Dermis microvascular lymphatic vessel endothelial cell (primary cell): ENCODE measurements at regions not wholly inside any gene's neighbourhood (a gene's known extent, or its start where the extent isn't known, plus 50 kb on each side); places are given as distances from the start of the nearest gene placed in this dataset.
"Not testable (repeated sequence)": the region's sequence is repeated elsewhere in the genome, so short reads cannot be mapped to it uniquely, and the experiment has no call there.

Experiments
- DNase-seq, 2 donors: peaks; one replicate each; pipeline versions ENCODE4 v3.0.0 to v3.0.0-alpha.2; 2010; ENCODE audit warnings: low read depth in 2 of 2

GRCh38 chr3:89747541-89748278 is 640.3 kb downstream of the EPHA3 start:
- not testable (repeated sequence) for DNase-seq

GRCh38 chr3:89762405-89762804 is 655.0 kb downstream of the EPHA3 start:
- no peak for DNase-seq

DNA sequence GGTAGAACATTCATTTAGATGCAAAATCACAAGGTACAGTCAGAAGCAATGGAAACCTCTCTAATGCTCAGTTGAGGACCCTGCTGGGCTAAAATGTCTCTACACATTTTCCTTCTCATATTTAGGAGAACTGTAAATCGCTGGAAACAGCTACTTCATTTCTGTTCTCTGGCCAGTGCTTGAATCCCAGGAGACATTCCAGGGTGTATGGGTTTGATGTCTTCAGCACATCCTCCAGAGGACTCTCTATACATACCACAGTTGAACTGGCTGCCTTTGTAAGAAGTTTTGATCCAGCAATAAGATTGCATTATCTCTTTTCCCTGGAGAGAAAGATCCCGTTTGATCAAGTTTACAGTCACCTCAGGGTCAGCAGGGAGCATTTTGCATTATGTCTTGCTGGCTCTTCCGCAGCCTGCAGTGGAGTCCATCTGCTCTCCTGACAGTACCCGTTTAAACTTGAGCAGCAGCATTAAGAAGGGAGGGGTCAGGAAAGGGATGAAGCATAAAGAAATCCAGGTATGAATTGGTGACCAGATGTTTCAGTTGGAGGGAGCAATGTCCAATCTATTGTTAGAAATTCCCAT is 676.0 kb downstream of the EPHA3 start:
- no peak for DNase-seq

DNA sequence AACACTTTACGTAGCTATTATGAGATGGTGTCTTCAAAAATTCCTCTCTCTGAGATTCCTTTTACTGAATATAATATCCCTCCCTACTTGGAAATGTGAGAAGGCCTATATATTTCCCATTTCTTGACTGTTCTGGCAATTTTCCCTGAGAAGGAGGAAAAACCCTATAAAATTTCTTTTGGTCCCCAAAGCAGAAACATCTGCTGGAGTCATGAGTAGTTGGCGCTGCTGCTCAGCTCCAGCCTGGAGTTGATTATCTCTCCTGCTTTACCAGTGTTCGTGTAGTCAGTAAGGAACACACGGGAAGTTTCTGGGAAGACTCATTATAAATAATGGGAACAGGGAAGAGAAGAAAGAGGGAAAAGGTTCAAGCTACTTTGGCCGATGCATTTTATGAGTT is 680.1 kb downstream of the EPHA3 start:
- DNase-seq: no peak

GRCh38 chr3:89787979-89788378 is 680.6 kb downstream of the EPHA3 start:
- DNase-seq: no peak

GRCh38 chr3:89795506-89795905 is 688.1 kb downstream of the EPHA3 start:
- DNase-seq: no peak

DNA sequence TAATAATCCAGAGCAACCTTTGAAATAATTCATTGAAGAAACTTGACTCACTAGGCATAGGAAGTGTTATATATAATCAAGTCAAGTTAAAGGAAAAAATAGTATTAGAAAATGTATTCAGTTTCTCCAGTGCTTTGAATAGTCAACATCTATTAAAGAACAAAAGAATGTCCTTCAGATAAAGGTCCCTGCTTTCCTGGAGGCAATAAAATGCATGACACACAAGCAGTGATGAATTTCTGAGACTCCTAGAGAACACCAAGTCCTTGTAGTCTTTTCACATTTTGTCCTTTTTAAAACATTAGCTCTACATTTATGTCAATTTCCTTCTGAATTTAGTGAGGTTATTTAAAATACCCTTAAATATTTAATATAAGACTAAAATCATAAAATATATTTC is 695.5 kb downstream of the EPHA3 start:
- DNase-seq: no peak

DNA sequence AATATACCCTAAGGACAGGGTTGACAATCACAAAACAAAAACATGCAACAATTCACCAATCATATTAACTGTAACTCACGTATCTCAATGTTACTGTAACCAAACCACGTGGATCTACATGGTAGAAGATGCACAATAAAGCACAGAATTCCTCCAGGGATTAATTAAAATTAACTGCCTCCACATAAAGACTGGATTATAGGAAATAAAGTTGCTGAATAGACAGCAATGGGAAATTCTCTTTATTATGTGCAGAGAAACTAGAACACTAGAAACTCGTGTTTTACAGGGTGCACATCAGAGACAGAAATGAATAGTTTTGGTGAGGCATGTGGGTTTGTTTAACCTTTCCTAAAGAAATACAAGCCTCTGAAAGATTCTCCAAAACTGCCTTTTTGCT is 696.3 kb downstream of the EPHA3 start:
- no peak for DNase-seq

DNA sequence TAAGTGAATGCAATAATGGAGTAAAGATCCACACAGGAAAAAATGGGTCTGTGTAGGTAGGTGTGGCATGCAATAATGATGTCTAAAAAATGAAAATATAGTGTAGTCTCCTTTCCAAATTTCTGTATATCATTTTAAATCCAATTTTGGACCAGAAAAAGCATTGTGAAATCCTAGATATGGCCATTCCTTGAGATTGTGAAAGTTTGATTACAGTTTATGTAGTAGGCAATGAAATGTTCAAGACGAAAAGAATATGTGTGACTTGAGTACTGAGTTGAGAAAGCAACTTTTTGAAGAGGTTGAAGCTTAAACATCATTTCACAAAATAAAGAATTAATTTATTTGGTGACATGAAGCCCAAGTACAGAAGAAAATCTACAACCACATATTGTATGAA is 698.7 kb downstream of the EPHA3 start:
- no peak for DNase-seq

GRCh38 chr3:89808680-89809197 is 701.3 kb downstream of the EPHA3 start:
- DNase-seq: no peak

GRCh38 chr3:89813500-89813899 is 706.1 kb downstream of the EPHA3 start:
- DNase-seq: no peak

DNA sequence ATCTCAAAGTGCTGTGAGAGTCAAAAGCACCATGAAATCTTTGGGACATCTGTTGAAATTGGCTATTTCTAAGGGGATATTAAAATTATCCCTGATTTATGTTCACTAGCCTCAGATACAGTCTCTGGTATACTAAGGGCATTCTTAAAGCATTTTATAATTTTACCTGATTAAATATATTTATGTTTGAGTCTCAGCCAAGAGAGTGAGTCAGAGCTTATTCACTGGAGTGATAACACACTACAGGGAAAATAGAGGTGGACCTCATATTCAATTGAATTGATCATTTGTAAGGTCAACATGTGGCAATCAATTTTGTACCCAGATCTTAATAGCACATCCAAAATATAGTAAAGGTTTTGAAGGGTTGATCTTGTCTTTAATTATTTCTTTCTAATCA is 733.6 kb downstream of the EPHA3 start:
- DNase-seq: no peak

- no peak for DNase-seq
These were observed 737.6 kb downstream of the EPHA3 start for GRCh38 chr3:89845053-89845452.

DNA sequence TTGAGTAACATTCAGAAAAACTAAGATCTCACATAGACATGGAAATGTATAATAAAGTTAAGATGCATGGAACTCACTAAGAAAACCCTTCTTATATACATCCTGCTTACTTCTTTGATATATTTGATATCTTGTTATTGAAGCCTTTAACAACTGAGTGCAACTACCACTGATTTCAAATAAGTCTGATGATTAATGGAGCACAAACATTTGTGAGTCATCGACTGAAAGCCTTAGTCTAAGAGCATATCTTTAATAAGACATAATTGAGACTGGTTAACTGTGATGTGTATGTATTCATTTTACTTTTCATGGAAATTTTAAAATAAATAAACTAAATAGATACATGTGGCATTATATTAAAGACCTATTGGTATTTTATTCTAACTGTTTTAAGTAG is 740.5 kb downstream of the EPHA3 start:
- no peak for DNase-seq

- no peak for DNase-seq
These were observed 744.7 kb downstream of the EPHA3 start for GRCh38 chr3:89851974-89852621.

GRCh38 chr3:89859757-89860156 is 752.3 kb downstream of the EPHA3 start:
- DNase-seq: no peak

- no peak for DNase-seq
These were observed 759.9 kb downstream of the EPHA3 start for GRCh38 chr3:89867286-89867685.

DNA sequence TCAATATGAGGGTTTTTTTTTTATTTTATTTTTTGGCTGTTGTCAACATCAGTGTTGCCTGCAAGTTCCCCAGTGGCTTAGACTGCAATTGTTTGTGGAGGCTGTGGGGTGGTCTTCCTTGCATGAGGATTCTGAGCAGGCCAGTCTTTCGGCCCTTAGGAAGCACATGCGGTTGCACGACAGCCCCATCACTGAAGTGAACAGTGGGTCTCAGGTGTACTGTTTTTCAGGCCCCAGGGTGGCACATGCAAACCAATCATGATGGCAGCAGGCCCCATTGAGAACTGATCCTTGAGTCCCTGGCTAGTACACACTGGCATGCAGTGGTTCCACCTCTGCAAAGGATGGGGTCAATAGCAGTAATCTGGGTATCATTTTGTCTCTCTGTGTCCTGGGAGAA is 768.7 kb downstream of the EPHA3 start:
- DNase-seq: no peak

DNA sequence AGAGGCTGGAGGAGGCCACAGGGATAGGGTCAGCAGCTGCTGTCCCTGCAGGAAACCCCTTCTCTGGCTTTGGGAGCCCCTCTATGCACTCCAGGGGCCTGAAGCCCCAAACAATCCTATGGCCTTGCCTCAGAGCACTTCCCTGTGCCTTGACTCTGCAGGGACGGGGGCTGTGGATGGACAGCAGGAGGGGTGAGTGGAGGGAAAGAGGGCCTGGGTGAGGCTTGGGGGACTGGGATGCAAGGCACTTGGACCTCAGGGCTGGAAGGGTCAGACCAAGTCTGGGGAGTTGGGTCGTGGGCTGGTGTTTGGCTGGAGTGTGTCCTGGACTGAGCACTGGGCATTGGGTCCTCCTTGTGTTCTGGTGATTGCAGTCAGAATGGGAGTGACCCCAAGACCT is 769.8 kb downstream of the EPHA3 start:
- DNase-seq: no peak

DNA sequence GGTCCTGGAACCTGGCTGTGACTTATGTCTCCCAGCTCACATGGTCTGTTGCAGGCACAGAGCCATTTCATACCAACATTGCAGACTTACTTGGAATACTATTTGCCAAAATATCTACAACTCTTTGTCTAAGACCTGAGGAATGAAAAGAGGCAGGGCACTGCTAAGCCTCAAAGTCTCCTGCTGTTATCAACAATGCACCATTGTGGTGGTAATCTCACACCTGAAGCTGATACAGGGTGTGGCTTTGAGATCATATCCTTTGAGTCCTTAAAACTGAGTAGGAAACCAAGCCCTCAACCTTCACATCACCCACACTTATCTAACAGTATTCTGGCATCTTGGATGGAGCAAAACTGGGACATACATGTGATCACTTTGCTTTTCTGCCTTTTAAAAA is 782.0 kb downstream of the EPHA3 start:
- DNase-seq: no peak

- no peak for DNase-seq
These were observed 801.3 kb downstream of the EPHA3 start for GRCh38 chr3:89908711-89909213.

DNA sequence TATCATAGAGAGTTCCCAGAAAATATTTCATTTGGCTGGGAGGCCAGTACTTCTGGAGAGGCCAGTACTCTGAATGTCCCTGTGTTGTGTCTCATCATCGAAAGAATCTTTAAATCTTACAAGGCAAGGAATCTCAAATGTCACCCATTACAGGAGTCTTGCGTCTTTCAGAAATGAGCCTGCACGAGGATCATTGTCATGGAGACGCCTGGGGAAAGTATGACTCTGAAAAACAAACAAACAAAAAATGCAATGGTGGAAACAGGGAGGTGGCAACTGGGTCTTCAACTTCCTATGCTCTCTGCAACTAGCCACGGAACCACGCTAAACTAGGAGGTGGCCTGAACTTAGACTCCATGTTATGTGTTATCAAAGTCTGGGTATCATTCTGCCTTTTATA is 804.6 kb downstream of the EPHA3 start:
- DNase-seq: no peak
